ENCODE measurements at regions not wholly inside any gene's neighbourhood (a gene's known extent, or its start where the extent isn't known, plus 50 kb on each side); places are given as distances from the start of the nearest gene placed in this dataset.

DNA sequence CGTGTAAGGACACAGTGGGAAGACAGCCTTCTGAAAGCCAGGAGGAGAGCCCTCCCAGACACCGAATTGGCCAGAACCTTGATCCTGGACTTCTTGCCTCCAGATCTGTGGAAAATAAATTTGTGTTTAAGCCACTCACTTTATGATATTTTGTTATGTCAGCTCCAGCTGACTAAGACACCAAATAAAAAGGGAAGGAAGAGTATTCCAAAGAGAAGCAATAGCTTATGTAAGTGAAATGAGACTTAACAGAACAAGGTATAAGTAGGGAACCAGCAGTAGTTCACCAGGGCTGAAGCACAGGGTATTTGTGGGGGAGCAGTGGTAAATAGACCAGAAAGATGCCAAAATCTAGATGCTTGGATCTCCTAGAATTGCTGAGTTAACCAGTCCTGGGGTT is 94.2 kb upstream of the WLS start:
- Mint-ChIP-seq H3K27me3 (ENCODE audit: low read depth in 3 of 3) (peaks cover 0 to 3% (median 2%) of the 10 kb centered on the region in 3 donors), H3K36me3 (no peaks in the 10 kb centered on the region), H3K9me3 (peaks cover 0 to 6% (median 0%) of the 10 kb centered on the region in 6 donors), H3K4me3 (no peak overlapping the region), H3K27ac (no peak overlapping the region), H3K4me1 (no peaks in the 10 kb centered on the region)
- no peak for DNase-seq

DNA sequence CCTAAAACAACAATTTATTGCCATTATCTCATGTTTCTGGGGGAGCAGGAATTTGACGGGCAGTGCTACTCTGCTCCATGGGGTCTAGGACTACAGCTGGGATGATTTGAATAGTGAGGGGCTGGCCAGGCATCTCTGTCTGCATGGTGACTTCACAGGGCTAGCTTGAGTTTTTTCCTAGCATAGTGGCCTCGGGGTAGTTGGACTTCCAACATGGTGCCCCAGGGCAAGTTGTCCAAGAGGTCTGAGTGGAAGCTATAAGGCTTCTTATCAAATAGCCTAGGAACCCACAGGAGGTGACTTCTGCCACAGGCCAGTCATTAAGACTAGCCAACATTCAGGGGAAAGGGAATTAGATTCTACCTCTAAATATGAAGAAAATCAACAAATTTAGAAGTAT is 92.0 kb upstream of the WLS start:
- peaks cover 0 to 3% (median 0%) of the 10 kb centered on the region in 3 donors for H3K27me3 Mint-ChIP-seq (ENCODE audit: low read depth in 3 of 3)
- DNase-seq, result no peak
- H3K36me3 Mint-ChIP-seq, result no peaks in the 10 kb centered on the region
- H3K4me3 Mint-ChIP-seq, result no peak overlapping the region
- peaks cover 0 to 6% (median 0%) of the 10 kb centered on the region in 6 donors for H3K9me3 Mint-ChIP-seq
- no peaks in the 10 kb centered on the region for H3K4me1 Mint-ChIP-seq
- no peak overlapping the region for H3K27ac Mint-ChIP-seq

DNA sequence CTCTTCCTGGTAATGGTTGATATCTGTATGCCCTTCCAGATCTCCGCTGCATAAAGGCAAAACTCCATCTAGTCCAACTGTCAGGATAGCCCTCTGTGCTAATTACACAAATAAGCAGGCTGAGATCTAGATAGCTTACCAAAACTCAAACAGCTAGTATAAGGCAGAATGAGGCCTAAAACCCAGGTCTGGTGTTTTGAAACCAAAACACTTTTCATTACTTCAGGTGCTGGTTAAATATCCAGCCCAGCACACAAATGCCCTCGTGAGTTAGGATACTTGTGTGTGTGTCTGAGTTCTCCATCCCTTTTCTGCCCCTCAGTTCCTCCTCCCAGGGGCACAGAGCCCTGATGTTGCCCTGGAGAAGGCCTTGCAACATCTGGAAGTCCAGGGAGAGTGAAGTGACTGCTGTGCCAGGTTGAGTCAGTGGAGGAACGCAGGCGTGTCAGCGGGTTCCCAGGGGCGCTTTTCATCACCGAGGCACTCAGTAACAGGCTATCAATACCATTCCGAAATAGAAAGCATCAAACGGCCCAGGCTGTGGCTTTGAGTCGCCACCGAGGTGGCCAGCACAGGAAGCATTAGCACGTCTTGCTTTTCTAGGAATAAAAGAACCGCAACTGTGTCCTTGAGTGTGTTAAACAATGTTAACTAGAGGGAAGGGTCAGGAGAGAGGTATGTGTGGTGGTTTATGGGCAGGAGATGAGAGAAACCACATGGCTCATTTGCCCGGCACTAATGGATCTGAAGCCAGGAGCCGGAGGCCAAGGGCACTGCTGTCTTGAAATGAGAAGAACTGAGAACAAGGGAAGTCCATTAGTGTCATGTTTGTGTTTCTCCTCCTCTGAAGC is 90.7 kb upstream of the WLS start:
- no peaks in the 10 kb centered on the region for H3K4me1 Mint-ChIP-seq
- peaks cover 0 to 6% (median 0%) of the 10 kb centered on the region in 6 donors for H3K9me3 Mint-ChIP-seq
- peaks cover 0 to 3% (median 0%) of the 10 kb centered on the region in 3 donors for H3K27me3 Mint-ChIP-seq (ENCODE audit: low read depth in 3 of 3)
- H3K4me3 Mint-ChIP-seq, result no peak overlapping the region
- H3K36me3 Mint-ChIP-seq, result no peaks in the 10 kb centered on the region
- H3K27ac Mint-ChIP-seq, result no peak overlapping the region
- DNase-seq, result no peak

DNA sequence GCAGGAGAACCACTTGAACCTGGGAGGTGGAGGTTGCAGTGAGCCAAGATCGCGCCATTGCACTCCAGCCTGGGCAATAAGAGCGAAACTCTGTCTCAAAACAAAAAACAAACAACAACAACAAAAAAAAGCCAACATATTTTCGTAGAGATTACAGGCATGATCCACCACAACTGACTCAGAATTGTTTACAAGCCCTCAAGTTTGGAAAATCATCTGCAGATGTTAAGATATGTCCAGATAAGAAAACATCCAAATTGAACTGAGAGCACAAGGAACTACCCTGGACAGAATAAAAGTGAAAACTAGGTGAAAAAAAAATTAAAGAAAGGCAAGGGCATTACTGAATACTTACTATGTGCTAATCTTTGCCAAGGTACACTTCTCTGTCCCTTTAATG is 89.8 kb upstream of the WLS start:
- DNase-seq, result no peak
- H3K9me3 Mint-ChIP-seq, result peaks cover 0 to 6% (median 0%) of the 10 kb centered on the region in 6 donors
- H3K4me1 Mint-ChIP-seq, result no peaks in the 10 kb centered on the region
- H3K27me3 Mint-ChIP-seq (ENCODE audit: low read depth in 3 of 3), result peaks cover 0 to 3% (median 0%) of the 10 kb centered on the region in 3 donors
- no peaks in the 10 kb centered on the region for H3K36me3 Mint-ChIP-seq
- no peak overlapping the region for H3K27ac Mint-ChIP-seq
- H3K4me3 Mint-ChIP-seq, result no peak overlapping the region

DNA sequence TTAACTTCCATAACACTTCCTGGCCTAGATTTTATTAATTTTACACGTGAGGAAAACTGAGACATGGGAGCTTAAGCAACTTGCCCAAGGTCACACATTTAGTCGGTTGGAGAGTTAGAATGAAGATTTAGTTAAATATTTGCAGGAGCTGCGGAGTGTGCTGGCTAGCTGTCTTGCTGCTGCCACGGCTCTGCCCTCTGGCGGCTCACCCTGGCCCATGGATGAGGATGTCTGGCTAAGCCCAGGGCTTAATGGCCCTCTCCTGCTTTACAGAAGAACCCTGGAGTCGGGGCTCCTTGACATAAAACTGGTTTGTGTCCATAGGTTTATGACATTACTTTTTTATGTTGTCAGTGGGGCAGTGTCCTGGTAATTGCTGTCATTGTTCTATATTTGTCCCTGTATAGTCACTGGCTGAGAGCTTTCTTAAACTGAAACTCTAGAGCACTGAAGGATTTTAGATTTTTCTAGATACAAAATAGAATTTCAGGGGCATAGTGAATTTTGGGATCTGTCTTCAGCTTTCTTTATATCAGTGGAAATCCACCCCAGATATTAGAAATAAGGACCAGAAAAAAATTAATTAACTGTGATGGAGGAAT is 88.9 kb upstream of the WLS start:
- Mint-ChIP-seq H3K9me3 (peaks cover 0 to 6% (median 0%) of the 10 kb centered on the region in 6 donors), H3K4me1 (no peaks in the 10 kb centered on the region), H3K27ac (no peak overlapping the region), H3K36me3 (no peaks in the 10 kb centered on the region), H3K27me3 (ENCODE audit: low read depth in 3 of 3) (peaks cover 0 to 3% (median 0%) of the 10 kb centered on the region in 3 donors), H3K4me3 (no peak overlapping the region)
- DNase-seq, result no peak

DNA sequence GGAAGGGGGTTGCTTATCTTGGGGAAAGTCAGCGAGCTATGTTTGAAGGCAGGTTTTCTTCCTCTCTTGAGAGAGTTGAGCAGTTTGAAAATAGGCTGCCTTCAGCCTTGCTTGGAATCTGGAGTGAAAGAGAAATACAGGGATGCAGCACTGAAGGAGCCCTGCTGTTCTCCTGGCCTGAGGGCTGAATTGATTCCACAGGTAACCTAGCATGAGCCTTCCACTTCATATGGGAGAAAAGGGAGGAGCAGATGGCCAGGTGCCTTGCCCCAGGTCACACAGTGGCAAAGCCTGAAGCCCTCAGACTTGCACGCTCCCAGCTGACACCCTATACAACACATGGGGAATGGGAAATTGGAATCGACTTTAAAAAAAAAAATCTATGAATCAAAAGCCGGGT is 88.0 kb upstream of the WLS start:
- H3K27ac Mint-ChIP-seq, result no peak overlapping the region
- H3K36me3 Mint-ChIP-seq, result no peaks in the 10 kb centered on the region
- peaks cover 0 to 6% (median 0%) of the 10 kb centered on the region in 6 donors for H3K9me3 Mint-ChIP-seq

DNA sequence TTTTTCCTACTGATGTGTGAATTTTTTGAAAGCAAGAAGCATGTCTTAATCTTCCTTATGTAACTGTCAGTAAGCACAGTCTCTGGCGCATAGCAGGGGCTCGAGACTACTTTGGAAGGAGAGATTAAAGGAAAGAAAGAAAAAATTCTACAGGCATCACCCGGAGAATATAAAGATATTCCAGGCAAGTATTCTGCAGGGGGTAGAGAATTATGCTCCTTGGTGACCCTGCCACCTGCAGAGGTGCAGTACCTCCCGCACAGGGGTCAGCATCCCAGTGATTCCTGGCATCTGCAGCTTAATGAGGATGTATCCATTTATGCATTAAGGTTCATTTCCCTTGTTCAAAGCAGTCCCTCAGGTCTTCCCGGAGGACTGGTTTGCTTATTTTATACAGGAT is 87.6 kb upstream of the WLS start:
- Mint-ChIP-seq H3K36me3 (no peaks in the 10 kb centered on the region), H3K9me3 (peaks cover 0 to 3% (median 0%) of the 10 kb centered on the region in 6 donors), H3K27me3 (ENCODE audit: low read depth in 3 of 3) (peaks cover 0 to under 1% (median 0%) of the 10 kb centered on the region in 3 donors), H3K4me3 (no peak overlapping the region), H3K4me1 (no peaks in the 10 kb centered on the region), H3K27ac (no peak overlapping the region)
- no peak for DNase-seq

More for the DNA sequence above, 88.0 kb upstream of the WLS start:
- no peak for DNase-seq
- H3K4me3 Mint-ChIP-seq, result no peak overlapping the region
- H3K4me1 Mint-ChIP-seq, result no peaks in the 10 kb centered on the region
- peaks cover 0 to 3% (median 0%) of the 10 kb centered on the region in 3 donors for H3K27me3 Mint-ChIP-seq (ENCODE audit: low read depth in 3 of 3)

DNA sequence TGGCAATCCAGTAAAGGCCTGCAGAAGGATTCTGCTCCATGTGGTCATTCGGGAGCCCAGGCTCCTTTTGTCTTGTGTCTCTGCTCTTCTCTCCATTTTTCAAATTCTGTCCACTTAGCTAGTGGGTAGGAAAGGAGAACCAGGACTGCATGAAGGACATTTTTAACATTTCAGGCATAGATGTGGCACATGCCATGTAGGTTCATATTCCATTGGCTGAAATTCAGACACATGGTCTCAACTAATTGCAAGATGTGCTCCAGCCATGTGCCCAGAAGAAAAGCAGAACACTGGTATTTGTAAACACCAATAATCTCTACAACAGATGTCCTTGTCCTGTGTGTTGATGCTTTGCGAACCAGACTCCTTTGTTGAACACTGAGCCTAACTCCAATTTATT is 85.2 kb upstream of the WLS start:
- DNase-seq, result no peak
- no peak overlapping the region for H3K27ac Mint-ChIP-seq
- no peaks in the 10 kb centered on the region for H3K4me1 Mint-ChIP-seq
- peaks cover 0 to 7% (median 0%) of the 10 kb centered on the region in 6 donors for H3K9me3 Mint-ChIP-seq
- H3K36me3 Mint-ChIP-seq, result no peaks in the 10 kb centered on the region
- H3K27me3 Mint-ChIP-seq (ENCODE audit: low read depth in 3 of 3), result no peaks in the 10 kb centered on the region
- H3K4me3 Mint-ChIP-seq, result no peak overlapping the region

DNA sequence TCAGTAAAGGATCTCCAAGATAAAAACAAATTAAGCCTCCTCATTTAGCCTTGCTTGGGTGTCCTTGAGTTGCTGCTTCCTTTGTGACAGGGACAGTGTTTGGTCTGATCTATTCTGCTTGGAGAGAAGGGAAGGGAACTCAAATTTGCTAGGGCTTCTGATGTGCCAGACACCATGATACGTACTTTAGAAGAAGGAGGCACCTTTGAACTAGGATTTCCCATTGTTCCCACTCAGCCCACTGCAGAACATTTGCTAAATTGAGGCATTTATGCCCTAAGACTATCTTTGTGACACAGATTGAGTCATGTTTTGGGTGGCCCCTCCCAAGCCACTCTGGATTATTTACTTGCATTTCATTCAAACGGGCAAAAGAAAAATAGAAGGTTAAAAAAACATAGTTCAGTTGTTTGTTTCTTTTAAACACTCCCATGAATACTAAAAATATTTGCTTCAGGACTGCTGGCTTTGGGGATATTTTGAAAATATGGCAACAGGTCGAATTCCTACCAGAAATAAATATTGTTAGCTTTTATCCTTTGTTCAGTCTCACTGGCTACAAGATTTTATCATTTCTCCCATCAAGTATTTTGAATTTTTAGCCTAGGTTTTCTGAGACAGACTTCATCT is 81.9 kb upstream of the WLS start:
- peaks cover 0 to 7% (median 0%) of the 10 kb centered on the region in 6 donors for H3K9me3 Mint-ChIP-seq
- H3K4me3 Mint-ChIP-seq, result no peak overlapping the region
- no peaks in the 10 kb centered on the region for H3K4me1 Mint-ChIP-seq
- H3K27me3 Mint-ChIP-seq (ENCODE audit: low read depth in 3 of 3), result no peaks in the 10 kb centered on the region
- no peak for DNase-seq
- H3K27ac Mint-ChIP-seq, result no peak overlapping the region
- no peaks in the 10 kb centered on the region for H3K36me3 Mint-ChIP-seq

DNA sequence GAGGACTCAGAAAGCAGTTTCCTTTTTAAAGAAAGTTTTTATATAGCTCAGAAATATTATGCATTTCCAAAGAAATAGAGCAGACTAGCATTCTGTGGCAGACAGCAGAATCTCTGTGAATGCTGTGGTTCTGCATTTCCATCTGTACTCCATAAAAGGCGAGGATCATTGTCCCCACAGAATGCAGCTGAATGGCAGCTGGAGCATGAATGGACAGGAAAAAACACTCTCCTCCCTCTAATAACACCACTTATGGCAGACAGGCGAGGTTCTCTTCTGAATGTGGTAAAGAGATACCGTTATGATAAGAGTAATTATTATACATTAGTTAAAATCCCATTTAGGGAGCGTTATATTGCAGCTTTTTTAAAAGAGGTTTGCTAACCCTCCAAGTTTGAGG is 81.4 kb upstream of the WLS start:
- Mint-ChIP-seq H3K4me3 (no peak overlapping the region), H3K9me3 (peaks cover 0 to 7% (median 0%) of the 10 kb centered on the region in 6 donors), H3K4me1 (no peaks in the 10 kb centered on the region), H3K27me3 (ENCODE audit: low read depth in 3 of 3) (no peaks in the 10 kb centered on the region), H3K27ac (no peak overlapping the region), H3K36me3 (no peaks in the 10 kb centered on the region)
- DNase-seq, result no peak

DNA sequence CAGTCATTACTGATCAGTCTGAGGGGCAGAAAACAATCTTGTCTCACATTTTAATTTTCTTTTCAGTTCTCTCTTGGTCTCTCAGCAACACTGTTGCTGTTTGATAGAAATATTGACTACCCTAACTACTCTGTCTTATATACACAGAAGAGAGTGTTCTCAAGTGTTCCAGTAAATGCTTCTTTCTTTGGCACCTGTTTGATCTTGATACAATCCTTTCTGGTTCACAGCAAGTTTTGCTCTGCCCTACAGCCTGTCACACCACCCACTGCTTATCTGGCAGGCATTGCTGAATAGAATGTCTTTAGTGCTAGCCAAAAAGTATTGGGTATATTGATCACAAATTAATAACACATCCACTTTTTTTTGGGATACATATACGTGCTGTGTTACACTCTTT is 75.7 kb upstream of the WLS start:
- no peak for DNase-seq
- Mint-ChIP-seq H3K4me1 (no peaks in the 10 kb centered on the region), H3K9me3 (peaks cover 0 to 5% (median 0%) of the 10 kb centered on the region in 6 donors), H3K27me3 (ENCODE audit: low read depth in 3 of 3) (peaks cover 0 to 2% (median 0%) of the 10 kb centered on the region in 3 donors), H3K27ac (no peak overlapping the region), H3K4me3 (no peak overlapping the region), H3K36me3 (no peaks in the 10 kb centered on the region)

DNA sequence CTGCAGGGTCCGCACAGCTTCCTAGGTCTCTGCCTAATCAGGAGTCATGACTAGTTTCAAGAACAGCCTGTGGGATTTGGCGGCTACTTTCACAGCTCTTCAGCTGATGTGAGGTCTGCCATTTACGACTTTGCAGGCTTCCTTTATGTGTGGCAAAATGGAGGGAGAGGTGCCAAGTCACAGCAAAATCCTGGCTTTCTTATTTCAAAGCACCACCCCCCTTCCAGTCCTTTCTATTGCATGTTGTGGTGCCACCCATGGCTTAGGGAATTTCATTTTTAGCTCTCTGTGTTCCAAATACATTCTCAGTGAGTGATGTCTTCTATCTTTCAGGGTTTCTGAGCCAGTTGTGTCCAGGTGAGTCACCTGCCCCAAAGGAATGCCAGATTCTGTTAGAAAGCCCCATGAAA is 75.1 kb upstream of the WLS start:
- no peaks in the 10 kb centered on the region for H3K36me3 Mint-ChIP-seq
- H3K27me3 Mint-ChIP-seq (ENCODE audit: low read depth in 3 of 3), result peaks cover 0 to 3% (median 0%) of the 10 kb centered on the region in 3 donors
- peaks cover 0 to 5% (median under 1%) of the 10 kb centered on the region in 6 donors for H3K9me3 Mint-ChIP-seq
- H3K4me3 Mint-ChIP-seq, result no peak overlapping the region
- H3K4me1 Mint-ChIP-seq, result no peaks in the 10 kb centered on the region
- no peak overlapping the region for H3K27ac Mint-ChIP-seq
- no peak for DNase-seq

DNA sequence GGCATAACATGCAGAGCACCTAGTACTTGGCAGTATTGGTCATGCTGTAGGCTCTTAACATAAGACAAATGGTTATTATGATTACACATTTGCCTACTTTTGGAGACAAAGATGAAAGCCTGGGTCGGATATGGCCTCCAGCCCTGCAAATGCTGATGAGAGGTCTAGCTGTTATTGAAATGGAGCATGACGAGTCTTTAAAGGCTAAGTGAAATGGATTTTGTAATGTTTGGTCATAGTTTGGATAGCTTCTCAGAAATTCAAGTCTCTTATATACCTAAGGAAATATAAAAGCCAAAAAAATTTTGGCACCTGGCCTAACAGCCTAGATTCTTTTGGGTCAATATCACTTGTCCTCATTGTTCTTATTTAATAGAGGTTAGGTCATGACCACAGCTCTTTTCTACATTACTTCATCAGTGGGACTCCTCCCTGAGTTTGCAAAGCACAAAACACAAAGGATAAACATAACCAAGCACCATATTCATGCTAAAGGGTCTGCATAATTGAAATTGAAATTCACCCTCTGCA is 69.2 kb upstream of the WLS start:
- DNase-seq, result no peak
- Mint-ChIP-seq H3K36me3 (no peaks in the 10 kb centered on the region), H3K4me1 (no peaks in the 10 kb centered on the region), H3K4me3 (no peak overlapping the region), H3K27me3 (ENCODE audit: low read depth in 3 of 3) (peaks cover 0 to 2% (median 0%) of the 10 kb centered on the region in 3 donors), H3K27ac (no peak overlapping the region), H3K9me3 (peaks cover 0 to 5% (median 3%) of the 10 kb centered on the region in 6 donors)

Measured in immature natural killer cell (primary cell).